ENCODE measurements at regions not wholly inside any gene's neighbourhood (a gene's known extent, or its start where the extent isn't known, plus 50 kb on each side); places are given as distances from the start of the nearest gene placed in this dataset.

DNA sequence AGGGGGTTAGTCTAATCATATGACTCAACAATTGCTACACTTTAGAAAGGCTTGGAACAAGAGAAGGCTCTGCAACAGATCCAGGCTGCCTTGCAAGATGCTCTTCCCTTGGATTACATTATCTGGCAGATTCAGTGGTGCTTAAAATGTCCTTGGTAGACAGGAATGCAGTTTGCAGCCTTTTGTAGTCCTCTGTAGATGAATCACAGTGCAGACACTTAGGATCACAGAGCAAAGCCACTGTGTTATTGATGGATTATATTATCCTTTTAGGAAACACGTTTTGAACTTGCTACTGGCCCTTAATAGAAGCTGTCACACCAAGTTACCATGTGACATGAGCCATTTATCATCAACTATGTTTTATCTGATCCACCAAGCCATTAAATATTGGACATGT, 152.2 kb downstream of the CBLN2 start:
- Mint-ChIP-seq H3K9me3 (no peaks in the 10 kb centered on the region), H3K27ac (no peak overlapping the region), H3K4me3 (no peak overlapping the region), H3K36me3 (no peaks in the 10 kb centered on the region), H3K4me1 (ENCODE audit: unreplicated experiment) (no peaks in the 10 kb centered on the region), H3K27me3 (no peaks in the 10 kb centered on the region)
- DNase-seq (ENCODE audit: extremely low spot score, unreplicated experiment): no peak
- no peak for TF ChIP-seq CTCF (conservative IDR thresholded peaks at IDR 0.05)

GRCh38 chr18:72391427-72391826, 152.7 kb downstream of the CBLN2 start:
- no peaks in the 10 kb centered on the region for H3K9me3 Mint-ChIP-seq
- no peak for DNase-seq (ENCODE audit: extremely low spot score, unreplicated experiment)
- no peaks in the 10 kb centered on the region for H3K27me3 Mint-ChIP-seq
- no peaks in the 10 kb centered on the region for H3K36me3 Mint-ChIP-seq
- H3K4me1 Mint-ChIP-seq (ENCODE audit: unreplicated experiment): no peaks in the 10 kb centered on the region
- TF ChIP-seq CTCF (conservative IDR thresholded peaks at IDR 0.05): no peak
- no peak overlapping the region for H3K4me3 Mint-ChIP-seq
- H3K27ac Mint-ChIP-seq: no peak overlapping the region

DNA sequence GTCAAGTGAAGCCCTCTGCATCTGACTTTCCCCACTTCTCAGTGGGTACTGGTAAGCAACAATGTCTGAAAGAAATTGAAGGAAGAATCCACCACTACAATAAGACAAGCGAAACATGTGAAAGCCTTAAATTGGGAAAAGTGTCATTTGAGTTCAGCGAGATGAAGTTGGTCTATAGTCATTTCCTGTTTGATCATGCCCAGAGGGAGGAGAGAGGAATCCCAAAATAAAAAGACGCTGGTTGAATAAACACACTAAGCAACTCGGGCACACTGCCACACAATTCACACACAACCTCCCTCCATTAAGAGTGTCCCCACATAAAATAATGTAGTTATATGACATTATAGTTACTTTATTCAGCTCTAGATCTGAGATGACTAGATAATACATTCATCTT, 166.1 kb downstream of the CBLN2 start:
- no peak overlapping the region for H3K4me3 Mint-ChIP-seq
- no peaks in the 10 kb centered on the region for H3K4me1 Mint-ChIP-seq (ENCODE audit: unreplicated experiment)
- no peaks in the 10 kb centered on the region for H3K36me3 Mint-ChIP-seq
- H3K27ac Mint-ChIP-seq: no peak overlapping the region
- no peak for DNase-seq (ENCODE audit: extremely low spot score, unreplicated experiment)
- TF ChIP-seq CTCF (conservative IDR thresholded peaks at IDR 0.05): no peak
- H3K9me3 Mint-ChIP-seq: no peaks in the 10 kb centered on the region
- no peaks in the 10 kb centered on the region for H3K27me3 Mint-ChIP-seq

GRCh38 chr18:72376256-72376655, 167.9 kb downstream of the CBLN2 start:
- Mint-ChIP-seq H3K27me3 (no peaks in the 10 kb centered on the region), H3K4me3 (no peak overlapping the region), H3K4me1 (ENCODE audit: unreplicated experiment) (no peaks in the 10 kb centered on the region), H3K36me3 (no peaks in the 10 kb centered on the region), H3K9me3 (no peaks in the 10 kb centered on the region), H3K27ac (no peak overlapping the region)
- DNase-seq (ENCODE audit: extremely low spot score, unreplicated experiment): no peak
- no peak for TF ChIP-seq CTCF (conservative IDR thresholded peaks at IDR 0.05)

GRCh38 chr18:72375618-72376017, 168.5 kb downstream of the CBLN2 start:
- H3K4me1 Mint-ChIP-seq (ENCODE audit: unreplicated experiment): no peaks in the 10 kb centered on the region
- H3K9me3 Mint-ChIP-seq: no peaks in the 10 kb centered on the region
- no peaks in the 10 kb centered on the region for H3K36me3 Mint-ChIP-seq
- H3K4me3 Mint-ChIP-seq: no peak overlapping the region
- H3K27ac Mint-ChIP-seq: no peak overlapping the region
- TF ChIP-seq CTCF (conservative IDR thresholded peaks at IDR 0.05): no peak
- no peaks in the 10 kb centered on the region for H3K27me3 Mint-ChIP-seq
- DNase-seq (ENCODE audit: extremely low spot score, unreplicated experiment): no peak

GRCh38 chr18:72372076-72372475, 172.1 kb downstream of the CBLN2 start:
- Mint-ChIP-seq H3K27ac (no peak overlapping the region), H3K4me3 (no peak overlapping the region), H3K9me3 (peaks cover 6% of the 10 kb centered on the region), H3K27me3 (no peaks in the 10 kb centered on the region), H3K4me1 (ENCODE audit: unreplicated experiment) (no peaks in the 10 kb centered on the region), H3K36me3 (no peaks in the 10 kb centered on the region)
- no peak for DNase-seq (ENCODE audit: extremely low spot score, unreplicated experiment)
- TF ChIP-seq CTCF (conservative IDR thresholded peaks at IDR 0.05): no peak

All from type B pancreatic cell (in vitro differentiated cells).